Mesenchymal stem cell (in vitro differentiated cells and primary cell): ENCODE measurements at regions not wholly inside any gene's neighbourhood (a gene's known extent, or its start where the extent isn't known, plus 50 kb on each side); places are given as distances from the start of the nearest gene placed in this dataset.

ENCODE experiments used
- DNase-seq: peaks from one replicate; pipeline ENCODE4 v3.0.0-alpha.2; 2013
- H2AFZ ChIP-seq: one replicate; pipeline ENCODE4 v1.6.1; 2013; ENCODE audit warnings: low read depth, mild to moderate bottlenecking, control low read depth, inconsistent platforms, low read length, moderate library complexity
- H2AK5ac ChIP-seq: 2 replicates; pipeline ENCODE4 v1.6.1; 2013; ENCODE audit warnings: low read length, moderate library complexity, mild to moderate bottlenecking, inconsistent platforms; ENCODE audit not compliant: severe bottlenecking
- H2BK120ac ChIP-seq: one replicate; pipeline ENCODE4 v1.6.1; 2013; ENCODE audit warnings: low read depth, mild to moderate bottlenecking, inconsistent platforms, low read length, moderate library complexity
- H2BK12ac ChIP-seq, 2 experiments: one replicate each; pipeline ENCODE4 v1.6.1; 2013; ENCODE audit warnings: inconsistent platforms in 2 of 2, low read length in 2 of 2, mild to moderate bottlenecking in 2 of 2, moderate library complexity in 2 of 2, control low read depth in 1 of 2
- H2BK15ac ChIP-seq: one replicate; pipeline ENCODE4 v1.6.1; 2013; ENCODE audit warnings: mild to moderate bottlenecking, low read depth, inconsistent platforms; ENCODE audit not compliant: poor library complexity, severe bottlenecking
- H2BK5ac ChIP-seq: 2 replicates; pipeline ENCODE4 v1.6.1; 2013; ENCODE audit warnings: low read depth, mild to moderate bottlenecking, low read length, control low read depth, inconsistent platforms; ENCODE audit not compliant: poor library complexity, severe bottlenecking
- H3K14ac ChIP-seq, 2 experiments: one replicate each; pipeline ENCODE4 v1.6.1; 2013; ENCODE audit warnings: inconsistent platforms in 2 of 2, low read length in 2 of 2, control low read depth in 1 of 2, mild to moderate bottlenecking in 1 of 2, moderate library complexity in 1 of 2
- H3K18ac ChIP-seq, 2 experiments: one replicate each; pipeline ENCODE4 v1.6.1; 2013; ENCODE audit warnings: inconsistent platforms in 2 of 2, low read length in 2 of 2, control low read depth in 1 of 2, low read depth in 1 of 2, mild to moderate bottlenecking in 1 of 2
- H3K23ac ChIP-seq, 2 experiments: one replicate each; pipeline ENCODE4 v1.6.1; 2013; ENCODE audit warnings: inconsistent platforms in 2 of 2, low read length in 2 of 2, mild to moderate bottlenecking in 2 of 2, moderate library complexity in 2 of 2, control low read depth in 1 of 2
- H3K27ac ChIP-seq: 2 replicates; pipeline ENCODE4 v1.5.1; 2013; ENCODE audit warnings: mild to moderate bottlenecking, moderate library complexity, low read length, control low read depth, inconsistent platforms; ENCODE audit not compliant: poor library complexity, severe bottlenecking
- H3K27me3 ChIP-seq, 2 experiments: 2 replicates each; pipeline versions ENCODE4 v1.6.1 to v1.7.0; 2013; ENCODE audit warnings: low read length in 2 of 2, mild to moderate bottlenecking in 2 of 2, moderate library complexity in 2 of 2, control low read depth in 1 of 2, inconsistent platforms in 1 of 2; ENCODE audit not compliant: control insufficient read depth in 1 of 2, insufficient read depth in 1 of 2
- H3K36me3 ChIP-seq, 2 experiments: 2 replicates each; pipeline versions ENCODE4 v1.6.1 to v1.7.0; 2013; ENCODE audit warnings: low read length in 2 of 2, control low read depth in 1 of 2, inconsistent platforms in 1 of 2, low read depth in 1 of 2, mild to moderate bottlenecking in 1 of 2; ENCODE audit not compliant: insufficient read depth in 2 of 2, control insufficient read depth in 1 of 2
- H3K4ac ChIP-seq, 2 experiments: one replicate each; pipeline ENCODE4 v1.6.1; 2013; ENCODE audit warnings: inconsistent platforms in 2 of 2, low read length in 2 of 2, mild to moderate bottlenecking in 2 of 2, moderate library complexity in 2 of 2, control low read depth in 1 of 2, low read depth in 1 of 2
- H3K4me1 ChIP-seq: 2 replicates; pipeline ENCODE4 v1.6.1; 2013; ENCODE audit warnings: low read depth, low read length, control low read depth; ENCODE audit not compliant: control insufficient read depth, insufficient read depth
- H3K4me2 ChIP-seq: 2 replicates; pipeline ENCODE4 v1.6.1; 2013; ENCODE audit warnings: low read length, mild to moderate bottlenecking, inconsistent platforms; ENCODE audit not compliant: poor library complexity, severe bottlenecking
- H3K4me3 ChIP-seq, 2 experiments: 2 replicates each; pipeline versions ENCODE4 v1.5.1 to v1.7.0; 2013; ENCODE audit warnings: low read length in 2 of 2, mild to moderate bottlenecking in 2 of 2, control low read depth in 1 of 2, low read depth in 1 of 2; ENCODE audit not compliant: insufficient read depth in 1 of 2
- H3K79me1 ChIP-seq: replicated peaks from 2 replicates; pipeline ENCODE4 v1.6.1; 2013; ENCODE audit warnings: mild to moderate bottlenecking, control low read depth, low read length, inconsistent platforms; ENCODE audit not compliant: poor library complexity, severe bottlenecking
- H3K9ac ChIP-seq: 2 replicates; pipeline ENCODE4 v1.7.0; 2013; ENCODE audit warnings: mild to moderate bottlenecking, low read length, moderate library complexity
- H3K9me3 ChIP-seq: 2 replicates; pipeline ENCODE4 v1.7.0; 2013; ENCODE audit warnings: mild to moderate bottlenecking, low read length; ENCODE audit not compliant: control insufficient read depth
- H4K8ac ChIP-seq: one replicate; pipeline ENCODE4 v1.6.1; 2013; ENCODE audit warnings: inconsistent platforms, mild to moderate bottlenecking, low read length, moderate library complexity
- H4K91ac ChIP-seq: one replicate; pipeline ENCODE4 v1.6.1; 2013; ENCODE audit warnings: mild to moderate bottlenecking, low read length, inconsistent platforms
- WGBS: methylation state at CpG from one replicate; pipeline ENCODE4 v1.1.7; 2013; ENCODE audit warnings: mixed read lengths; 5-methylcytosine and 5-hydroxymethylcytosine counted together

DNA sequence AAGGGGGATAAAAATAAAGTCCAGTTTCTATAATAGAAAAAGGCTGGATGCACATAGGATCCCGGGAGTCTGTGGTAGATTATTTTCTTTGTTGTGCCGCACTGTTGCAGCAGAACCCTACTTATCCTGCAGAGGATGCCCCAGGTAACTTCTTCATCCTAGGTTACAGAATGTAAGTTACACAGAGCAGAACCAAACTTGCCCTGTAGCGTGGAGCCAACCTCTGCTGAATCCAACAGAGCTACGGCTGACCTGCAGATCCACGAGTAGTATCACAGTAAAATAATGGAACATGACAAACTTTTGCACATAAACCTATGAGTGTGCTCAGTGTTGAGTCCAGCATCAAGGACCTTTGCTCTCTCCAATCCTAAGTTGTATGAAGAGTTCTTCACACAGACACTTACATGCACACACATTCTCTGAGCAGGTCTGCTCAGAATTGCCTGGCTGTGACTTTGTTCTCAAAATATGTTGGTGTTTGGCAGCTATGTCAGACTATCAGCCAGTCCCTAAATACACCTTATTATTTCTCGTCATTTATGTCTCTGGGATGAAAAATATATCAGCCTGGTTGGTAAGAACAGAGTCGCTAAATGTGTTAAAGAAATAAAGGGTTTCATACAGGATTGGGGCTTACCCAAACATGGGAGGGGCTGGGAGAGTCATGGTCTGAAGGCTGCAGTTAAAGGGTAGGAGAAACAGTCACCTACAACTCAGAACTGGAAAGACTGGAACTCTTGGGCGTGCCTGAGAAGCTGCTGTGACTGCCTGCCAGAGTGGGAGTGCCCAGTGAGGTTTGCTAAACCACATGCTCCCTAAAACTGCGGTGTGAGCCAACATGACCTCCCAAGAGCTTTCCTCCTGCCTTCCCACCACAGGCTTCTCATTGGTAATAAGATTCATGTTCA lies 165.1 kb upstream of the SLC24A3 start:
- no peak overlapping the region for H3K27ac ChIP-seq
- no peaks in the 10 kb centered on the region for H3K4me1 ChIP-seq
- no peak overlapping the region for H3K9ac ChIP-seq
- no peaks in the 10 kb centered on the region for H3K9me3 ChIP-seq
- no peak overlapping the region for H2BK12ac ChIP-seq
- no peak overlapping the region for H3K4ac ChIP-seq
- no peaks in the 10 kb centered on the region for H3K79me1 ChIP-seq
- no peak overlapping the region for H4K91ac ChIP-seq
- H3K14ac ChIP-seq: no peak overlapping the region
- no peak overlapping the region for H2BK15ac ChIP-seq
- no peak overlapping the region for H3K4me2 ChIP-seq
- no peak overlapping the region for H4K8ac ChIP-seq
- DNase-seq: no peak
- H3K18ac ChIP-seq: no peak overlapping the region
- H2BK120ac ChIP-seq: no peak overlapping the region
- H3K27me3 ChIP-seq: peaks cover 0 to 4% of the 10 kb centered on the region in 2 experiments
- H2AK5ac ChIP-seq: no peak overlapping the region
- WGBS: 65% methylated on average over 8 of the region's 9 CpGs
- no peak overlapping the region for H2BK5ac ChIP-seq
- H3K23ac ChIP-seq: no peak overlapping the region
- H2AFZ ChIP-seq: no peak overlapping the region
- no peaks in the 10 kb centered on the region for H3K36me3 ChIP-seq
- H3K4me3 ChIP-seq: no peak overlapping the region

DNA sequence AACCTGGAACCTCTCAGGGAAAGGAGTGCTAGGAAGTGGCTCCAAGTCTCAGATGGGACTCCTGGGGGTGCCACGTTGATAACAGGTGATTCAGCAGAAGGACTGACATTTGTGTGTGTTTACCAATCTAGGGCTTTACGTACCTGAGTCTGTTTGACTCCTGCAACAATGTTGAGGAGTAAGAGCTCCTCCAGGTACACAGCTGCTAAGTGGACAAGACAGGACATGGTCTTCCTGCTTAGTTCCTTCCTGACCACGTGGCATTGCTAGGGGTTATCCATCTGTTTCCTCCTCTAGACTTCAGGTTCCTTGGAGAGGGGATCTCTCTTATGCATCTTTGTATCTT lies 164.5 kb upstream of the SLC24A3 start:
- H2BK120ac ChIP-seq: no peak overlapping the region
- H3K9me3 ChIP-seq: no peaks in the 10 kb centered on the region
- no peak overlapping the region for H3K18ac ChIP-seq
- H3K79me1 ChIP-seq: no peaks in the 10 kb centered on the region
- no peak overlapping the region for H3K4me2 ChIP-seq
- DNase-seq: no peak
- no peak overlapping the region for H3K4ac ChIP-seq
- no peaks in the 10 kb centered on the region for H3K4me1 ChIP-seq
- peaks cover 0 to 4% of the 10 kb centered on the region in 2 experiments for H3K27me3 ChIP-seq
- no peak overlapping the region for H2AFZ ChIP-seq
- no peak overlapping the region for H2BK5ac ChIP-seq
- no peak overlapping the region for H4K8ac ChIP-seq
- H3K23ac ChIP-seq: no peak overlapping the region
- H4K91ac ChIP-seq: no peak overlapping the region
- no peak overlapping the region for H2AK5ac ChIP-seq
- H3K36me3 ChIP-seq: no peaks in the 10 kb centered on the region
- H3K9ac ChIP-seq: no peak overlapping the region
- H3K4me3 ChIP-seq: no peak overlapping the region
- no peak overlapping the region for H3K27ac ChIP-seq
- no peak overlapping the region for H3K14ac ChIP-seq
- H2BK12ac ChIP-seq: no peak overlapping the region
- H2BK15ac ChIP-seq: no peak overlapping the region
- WGBS: 44% methylated on average over 2 of the region's 3 CpGs

DNA sequence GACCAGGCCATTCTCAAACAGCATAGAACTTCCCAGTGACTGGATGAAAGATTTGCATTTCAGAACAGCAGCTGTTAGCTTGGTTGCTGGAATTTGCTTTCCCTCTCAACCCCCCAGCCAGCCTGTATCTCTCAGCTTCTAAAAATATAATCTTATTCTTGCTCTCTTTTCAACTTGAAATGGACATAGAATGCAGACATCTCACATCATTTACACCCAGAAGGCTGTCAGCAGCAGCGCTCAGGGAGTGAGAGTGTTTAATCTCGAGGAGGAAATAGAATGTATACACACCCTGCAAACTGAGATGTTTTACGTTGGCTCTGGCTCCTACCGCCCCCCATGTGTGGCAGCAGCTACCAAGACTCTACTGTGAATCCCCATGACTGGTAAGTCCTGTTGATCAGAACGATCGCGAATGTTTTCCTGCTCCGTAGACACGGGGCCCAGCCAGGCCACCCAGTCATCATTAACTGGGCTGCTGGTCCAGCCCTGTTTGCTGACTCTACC lies 163.4 kb upstream of the SLC24A3 start:
- no peaks in the 10 kb centered on the region for H3K36me3 ChIP-seq
- H4K8ac ChIP-seq: no peak overlapping the region
- DNase-seq: no peak
- H3K27ac ChIP-seq: no peak overlapping the region
- H3K18ac ChIP-seq: no peak overlapping the region
- H3K23ac ChIP-seq: no peak overlapping the region
- no peaks in the 10 kb centered on the region for H3K4me1 ChIP-seq
- no peaks in the 10 kb centered on the region for H3K9me3 ChIP-seq
- no peak overlapping the region for H2AFZ ChIP-seq
- no peak overlapping the region for H3K4ac ChIP-seq
- H3K27me3 ChIP-seq: peaks cover 0 to 4% of the 10 kb centered on the region in 2 experiments
- H3K9ac ChIP-seq: no peak overlapping the region
- WGBS: 69% methylated on average over 9 of the region's 9 CpGs
- no peak overlapping the region for H3K4me3 ChIP-seq
- H3K79me1 ChIP-seq: no peaks in the 10 kb centered on the region
- H2BK12ac ChIP-seq: no peak overlapping the region
- H2AK5ac ChIP-seq: no peak overlapping the region
- H3K14ac ChIP-seq: no peak overlapping the region
- no peak overlapping the region for H2BK120ac ChIP-seq
- no peak overlapping the region for H2BK5ac ChIP-seq
- no peak overlapping the region for H2BK15ac ChIP-seq
- no peak overlapping the region for H3K4me2 ChIP-seq
- no peak overlapping the region for H4K91ac ChIP-seq

DNA sequence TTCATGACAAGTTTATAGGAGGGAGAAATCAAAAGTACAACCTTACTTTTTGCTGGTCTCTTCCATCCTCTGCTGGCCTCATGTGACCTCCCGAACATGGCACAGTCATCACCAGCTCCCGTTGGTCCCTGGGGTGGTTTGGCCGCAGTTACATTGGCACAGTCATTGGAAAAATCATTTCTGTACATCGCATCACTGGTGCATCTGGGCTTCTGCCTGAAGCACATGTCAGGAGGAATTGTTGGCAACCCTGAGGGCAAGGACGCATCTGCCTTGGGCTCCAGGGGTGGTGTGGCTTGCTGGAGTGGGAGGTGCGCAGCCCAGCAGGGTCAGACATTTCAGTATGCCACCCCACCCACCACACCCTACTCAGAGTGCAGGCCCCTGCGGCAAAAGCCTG lies 162.9 kb upstream of the SLC24A3 start:
- Histone ChIP-seq H4K91ac (no peak overlapping the region), H4K8ac (no peak overlapping the region), H2BK5ac (no peak overlapping the region), H2BK120ac (no peak overlapping the region), H3K27me3 (peaks cover 0 to 4% of the 10 kb centered on the region in 2 experiments), H3K4me1 (no peaks in the 10 kb centered on the region), H3K36me3 (no peaks in the 10 kb centered on the region), H2BK12ac (no peak overlapping the region), H3K14ac (no peak overlapping the region), H2AK5ac (no peak overlapping the region), H3K4me3 (no peak overlapping the region), H2BK15ac (no peak overlapping the region), H3K9ac (no peak overlapping the region), H3K23ac (no peak overlapping the region), H3K9me3 (no peaks in the 10 kb centered on the region), H2AFZ (no peak overlapping the region), H3K4ac (no peak overlapping the region), H3K18ac (no peak overlapping the region), H3K27ac (no peak overlapping the region), H3K4me2 (no peak overlapping the region), H3K79me1 (no peaks in the 10 kb centered on the region)
- DNase-seq: no peak
- WGBS: 81% methylated on average over 5 of the region's 7 CpGs
